HEK293 (cell line): ENCODE measurements at regions not wholly inside any gene's neighbourhood (a gene's known extent, or its start where the extent isn't known, plus 50 kb on each side); places are given as distances from the start of the nearest gene placed in this dataset.

ENCODE experiments used
- CTCF ChIP-seq: fragments of 450-650 bp; formaldehyde crosslinking; IDR thresholded peaks from 2 replicates; pipeline ENCODE4 v1.5.1; 2016; ENCODE audit warnings: missing biosample characterization, missing genetic modification characterization
- GLIS2 ChIP-seq: fragments of 450-650 bp; formaldehyde crosslinking; IDR thresholded peaks from 2 replicates; pipeline ENCODE4 v1.5.1; 2016; ENCODE audit warnings: missing biosample characterization, missing genetic modification characterization
- REST ChIP-seq: fragments of 450-650 bp; formaldehyde crosslinking; IDR thresholded peaks from 2 replicates; pipeline ENCODE4 v1.5.1; 2016; ENCODE audit warnings: missing biosample characterization, missing genetic modification characterization
- SALL2 ChIP-seq: fragments of 450-650 bp; formaldehyde crosslinking; IDR thresholded peaks from 2 replicates; pipeline ENCODE4 v1.5.0; 2017; ENCODE audit warnings: missing biosample characterization, mild to moderate bottlenecking, missing genetic modification characterization, borderline replicate concordance
- ZFP37 ChIP-seq: fragments of 450-650 bp; formaldehyde crosslinking; IDR thresholded peaks from 2 replicates; pipeline ENCODE4 v1.5.1; 2016; ENCODE audit warnings: missing biosample characterization, missing genetic modification characterization
- ZNF132 ChIP-seq: fragments of 450-650 bp; formaldehyde crosslinking; IDR thresholded peaks from 2 replicates; pipeline ENCODE4 v1.5.1; 2017; ENCODE audit warnings: missing biosample characterization, missing genetic modification characterization, borderline replicate concordance
- ZNF140 ChIP-seq: fragments of 450-650 bp; formaldehyde crosslinking; IDR thresholded peaks from 2 replicates; pipeline ENCODE4 v1.5.1; 2016; ENCODE audit warnings: missing biosample characterization, missing genetic modification characterization
- ZNF24 ChIP-seq: fragments of 450-650 bp; formaldehyde crosslinking; IDR thresholded peaks from 2 replicates; pipeline ENCODE4 v1.5.1; 2016; ENCODE audit warnings: missing biosample characterization, missing genetic modification characterization
- ZNF560 ChIP-seq: fragments of 450-650 bp; formaldehyde crosslinking; IDR thresholded peaks from 2 replicates; pipeline ENCODE4 v1.5.1; 2017; ENCODE audit warnings: missing biosample characterization, missing genetic modification characterization, borderline replicate concordance
- ZSCAN30 ChIP-seq: fragments of 450-650 bp; IDR thresholded peaks from 2 replicates; pipeline ENCODE4 v1.5.1; 2018; ENCODE audit warnings: missing biosample characterization, mild to moderate bottlenecking, missing genetic modification characterization, moderate library complexity

- TF ChIP-seq CTCF (tag by site-specific recombination) (no peak), ZNF560 (no peak), ZFP37 (no peak), ZNF132 (tag by site-specific recombination) (no peak), ZSCAN30 (tag by site-specific recombination) (no peak), ZNF140 (tag by site-specific recombination) (no peak), ZNF24 (tag by site-specific recombination) (no peak), SALL2 (tag by site-specific recombination) (no peak), REST (tag by site-specific recombination) (no peak), GLIS2 (tag by site-specific recombination) (no peak)
Observed at GRCh38 chr7:97285348-97285747, 167.8 kb downstream of the SDHAF3 start.
